ENCODE measurements at regions not wholly inside any gene's neighbourhood (a gene's known extent, or its start where the extent isn't known, plus 50 kb on each side); places are given as distances from the start of the nearest gene placed in this dataset.

GRCh38 chr13:42684226-42684625 is 97.2 kb upstream of the FAM216B start:
- TF ChIP-seq, protein P1, sequence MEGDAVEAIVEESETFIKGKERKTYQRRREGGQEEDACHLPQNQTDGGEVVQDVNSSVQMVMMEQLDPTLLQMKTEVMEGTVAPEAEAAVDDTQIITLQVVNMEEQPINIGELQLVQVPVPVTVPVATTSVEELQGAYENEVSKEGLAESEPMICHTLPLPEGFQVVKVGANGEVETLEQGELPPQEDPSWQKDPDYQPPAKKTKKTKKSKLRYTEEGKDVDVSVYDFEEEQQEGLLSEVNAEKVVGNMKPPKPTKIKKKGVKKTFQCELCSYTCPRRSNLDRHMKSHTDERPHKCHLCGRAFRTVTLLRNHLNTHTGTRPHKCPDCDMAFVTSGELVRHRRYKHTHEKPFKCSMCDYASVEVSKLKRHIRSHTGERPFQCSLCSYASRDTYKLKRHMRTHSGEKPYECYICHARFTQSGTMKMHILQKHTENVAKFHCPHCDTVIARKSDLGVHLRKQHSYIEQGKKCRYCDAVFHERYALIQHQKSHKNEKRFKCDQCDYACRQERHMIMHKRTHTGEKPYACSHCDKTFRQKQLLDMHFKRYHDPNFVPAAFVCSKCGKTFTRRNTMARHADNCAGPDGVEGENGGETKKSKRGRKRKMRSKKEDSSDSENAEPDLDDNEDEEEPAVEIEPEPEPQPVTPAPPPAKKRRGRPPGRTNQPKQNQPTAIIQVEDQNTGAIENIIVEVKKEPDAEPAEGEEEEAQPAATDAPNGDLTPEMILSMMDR (conservative IDR thresholded peaks at IDR 0.05) = no peak

DNA sequence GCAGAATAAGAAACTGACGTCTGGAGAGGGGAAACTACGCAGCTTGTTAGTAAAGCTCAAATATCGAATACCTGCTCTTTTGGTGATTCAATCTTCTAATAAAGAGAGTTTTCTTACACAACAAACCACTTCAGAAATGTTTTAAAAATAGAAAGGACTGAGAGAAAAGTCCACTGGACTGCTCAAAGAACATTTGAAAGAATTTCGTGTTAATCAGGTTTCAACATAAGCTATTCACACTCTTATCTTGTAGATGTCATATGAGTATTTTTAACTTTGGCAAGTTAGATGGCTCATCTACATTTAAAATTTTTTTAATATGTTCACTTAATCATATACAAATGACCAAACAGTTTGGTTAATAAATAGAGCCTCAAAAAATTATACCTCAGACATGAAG is 95.6 kb upstream of the FAM216B start:
- TF ChIP-seq, protein P1 (conservative IDR thresholded peaks at IDR 0.05) = no peak
- no peak overlapping the region for H3K27ac ChIP-seq

More at GRCh38 chr13:42684226-42684625, 97.2 kb upstream of the FAM216B start:
- H3K27ac ChIP-seq = no peak overlapping the region

GRCh38 chr13:42686165-42686564 is 95.2 kb upstream of the FAM216B start:
- TF ChIP-seq, protein P1 (conservative IDR thresholded peaks at IDR 0.05) = no peak

DNA sequence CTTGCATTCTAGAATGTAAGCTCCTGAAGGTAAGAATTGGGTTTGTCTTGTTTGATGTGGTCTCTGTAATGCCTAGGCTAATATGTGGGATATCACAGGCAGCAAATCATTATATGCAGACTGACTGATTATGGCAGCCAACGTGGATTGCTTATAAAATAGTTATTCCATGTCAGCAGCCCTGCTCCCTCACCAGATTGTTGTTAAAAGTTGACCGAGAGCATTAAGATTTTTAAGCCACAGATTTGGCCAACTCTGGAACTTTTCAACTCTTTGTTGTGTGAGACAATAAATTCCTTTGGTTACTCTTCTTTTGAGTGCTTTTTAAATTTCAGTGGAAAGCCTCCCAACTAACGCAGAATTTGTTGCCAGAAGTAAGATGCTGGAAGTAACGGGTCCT is 92.6 kb upstream of the FAM216B start:
- H3K27ac ChIP-seq = no peak overlapping the region
- TF ChIP-seq, protein P1 (conservative IDR thresholded peaks at IDR 0.05) = no peak

More at GRCh38 chr13:42686165-42686564, 95.2 kb upstream of the FAM216B start:
- no peak overlapping the region for H3K27ac ChIP-seq

GRCh38 chr13:42696191-42696590 is 85.2 kb upstream of the FAM216B start:
- TF ChIP-seq, protein P1 (conservative IDR thresholded peaks at IDR 0.05) = no peak
- H3K27ac ChIP-seq = no peak overlapping the region

GRCh38 chr13:42699912-42700311 is 81.5 kb upstream of the FAM216B start:
- TF ChIP-seq, protein P1 (conservative IDR thresholded peaks at IDR 0.05) = no peak
- H3K27ac ChIP-seq = no peak overlapping the region

DNA sequence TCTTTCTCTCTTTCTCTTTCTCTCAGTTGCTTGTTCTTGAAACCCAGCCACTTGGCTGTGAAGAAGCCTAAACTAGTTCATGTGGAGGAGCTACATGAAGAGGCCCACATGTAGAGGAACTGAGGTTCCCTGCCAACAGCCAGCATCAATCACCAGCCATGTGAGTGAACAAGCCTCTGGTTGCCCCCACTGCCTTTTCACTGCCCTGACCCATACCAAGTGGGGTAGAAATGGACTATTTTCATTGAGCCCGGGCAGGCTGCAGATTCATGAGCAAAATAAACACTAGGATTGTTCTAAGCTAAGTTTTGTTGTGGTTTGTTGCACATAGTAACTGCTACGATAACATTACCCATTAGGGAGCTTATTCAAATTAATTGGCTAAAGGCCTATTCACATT is 78.7 kb upstream of the FAM216B start:
- TF ChIP-seq, protein P1 (conservative IDR thresholded peaks at IDR 0.05) = no peak
- no peak overlapping the region for H3K27ac ChIP-seq

Measured in VCaP (cell line).